Neural progenitor cell (in vitro differentiated cells): ENCODE measurements at regions not wholly inside any gene's neighbourhood (a gene's known extent, or its start where the extent isn't known, plus 50 kb on each side); places are given as distances from the start of the nearest gene placed in this dataset.

ENCODE experiments used
- CTCF ChIP-seq: fragments of 200-600 bp; sonication (generic); IDR thresholded peaks from 2 replicates; pipeline ENCODE4 v1.5.1; 2017; ENCODE audit warnings: antibody characterized with exemption, mild to moderate bottlenecking
- EZH2 ChIP-seq: fragments of 200-600 bp; sonication (generic); IDR thresholded peaks from 2 replicates; pipeline ENCODE4 v1.6.1; 2017; ENCODE audit warnings: antibody characterized with exemption, mild to moderate bottlenecking, moderate library complexity
- EZH2phosphoT487 ChIP-seq: fragments of 200-600 bp; sonication (generic); IDR thresholded peaks from 2 replicates; pipeline ENCODE4 v1.6.1; 2017; ENCODE audit warnings: antibody characterized with exemption

GRCh38 chr10:80769700-80770160 is 232.0 kb downstream of the SH2D4B start:
- TF ChIP-seq CTCF (no peak), EZH2 (no peak), EZH2phosphoT487 (no peak)
